Tibial nerve (tissue), 4 donors: ENCODE measurements at regions not wholly inside any gene's neighbourhood (a gene's known extent, or its start where the extent isn't known, plus 50 kb on each side); places are given as distances from the start of the nearest gene placed in this dataset.

ENCODE experiments used
- EP300 ChIP-seq, 2 donors: sonication (generic); formaldehyde crosslinking; IDR thresholded peaks; one replicate each; pipeline ENCODE4 v1.6.1; 2017; ENCODE audit warnings: antibody characterized with exemption in 2 of 2, mild to moderate bottlenecking in 1 of 2
- POLR2A ChIP-seq, 2 donors: fragments of 450-650 bp; IDR thresholded peaks; one replicate each; pipeline ENCODE4 v1.6.1; 2017; ENCODE audit warnings: antibody characterized with exemption in 2 of 2, mild to moderate bottlenecking in 2 of 2, moderate library complexity in 2 of 2
- TF ChIP-seq, protein P1 (sequence below), 5 experiments: fragments of 200-600 bp in 3 of 5; fragments of 450-650 bp in 2 of 5; sonication (generic) in 3 of 5; IDR thresholded peaks; one replicate each; pipeline ENCODE4 v1.5.1; 2016 to 2019; ENCODE audit warnings: antibody characterized with exemption in 5 of 5, mild to moderate bottlenecking in 3 of 5, moderate library complexity in 2 of 5

DNA sequence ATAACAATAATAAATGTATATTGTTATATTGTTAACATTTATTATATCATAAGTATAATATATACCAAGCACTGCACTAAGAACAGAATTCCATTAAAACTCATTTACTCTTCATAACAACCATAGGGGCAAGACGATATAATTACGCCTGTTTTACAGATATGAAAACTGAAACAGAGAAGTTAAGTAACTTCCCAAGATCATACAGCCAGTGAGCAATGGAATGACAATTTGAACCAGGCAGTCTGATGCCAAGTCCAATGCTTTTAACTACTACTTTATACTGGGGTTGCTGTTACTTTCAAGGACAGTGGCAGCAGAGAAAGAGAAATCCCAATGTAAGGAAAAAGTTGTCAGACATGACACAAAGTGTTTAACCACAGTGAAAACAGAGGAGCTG, 338.8 kb upstream of the ID2 start:
- TF ChIP-seq POLR2A (IDR thresholded peaks at IDR 0.05) (no peak), EP300 (IDR thresholded peaks at IDR 0.05) (no peak)
- TF ChIP-seq, protein P1, sequence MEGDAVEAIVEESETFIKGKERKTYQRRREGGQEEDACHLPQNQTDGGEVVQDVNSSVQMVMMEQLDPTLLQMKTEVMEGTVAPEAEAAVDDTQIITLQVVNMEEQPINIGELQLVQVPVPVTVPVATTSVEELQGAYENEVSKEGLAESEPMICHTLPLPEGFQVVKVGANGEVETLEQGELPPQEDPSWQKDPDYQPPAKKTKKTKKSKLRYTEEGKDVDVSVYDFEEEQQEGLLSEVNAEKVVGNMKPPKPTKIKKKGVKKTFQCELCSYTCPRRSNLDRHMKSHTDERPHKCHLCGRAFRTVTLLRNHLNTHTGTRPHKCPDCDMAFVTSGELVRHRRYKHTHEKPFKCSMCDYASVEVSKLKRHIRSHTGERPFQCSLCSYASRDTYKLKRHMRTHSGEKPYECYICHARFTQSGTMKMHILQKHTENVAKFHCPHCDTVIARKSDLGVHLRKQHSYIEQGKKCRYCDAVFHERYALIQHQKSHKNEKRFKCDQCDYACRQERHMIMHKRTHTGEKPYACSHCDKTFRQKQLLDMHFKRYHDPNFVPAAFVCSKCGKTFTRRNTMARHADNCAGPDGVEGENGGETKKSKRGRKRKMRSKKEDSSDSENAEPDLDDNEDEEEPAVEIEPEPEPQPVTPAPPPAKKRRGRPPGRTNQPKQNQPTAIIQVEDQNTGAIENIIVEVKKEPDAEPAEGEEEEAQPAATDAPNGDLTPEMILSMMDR (IDR thresholded peaks at IDR 0.05), result no peak
